ENCODE measurements at regions not wholly inside any gene's neighbourhood (a gene's known extent, or its start where the extent isn't known, plus 50 kb on each side); places are given as distances from the start of the nearest gene placed in this dataset.

DNA sequence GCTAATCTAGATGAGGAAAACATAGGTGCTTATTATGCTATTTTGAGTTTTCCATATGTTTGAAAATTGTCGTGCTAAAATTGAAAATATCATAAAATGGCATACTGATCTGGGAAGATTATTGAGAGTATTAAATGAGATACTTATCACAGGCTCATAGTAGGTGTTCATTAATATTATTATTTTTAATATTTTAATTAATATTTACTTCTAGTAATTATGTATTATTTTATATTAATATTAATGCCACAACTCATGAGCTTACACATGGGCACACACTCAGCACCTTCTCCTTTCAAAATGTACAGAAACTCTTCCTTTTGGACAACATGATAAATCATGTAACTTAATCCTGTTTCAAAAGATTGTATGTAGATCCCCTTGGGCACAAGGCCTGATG is 223.6 kb downstream of the RAB28 start:
- Histone ChIP-seq H3K4me1 (no peaks in the 10 kb centered on the region), H3K36me3 (no peaks in the 10 kb centered on the region), H3K9me3 (no peaks in the 10 kb centered on the region), H3K27ac (no peak overlapping the region), H3K4me3 (no peak overlapping the region), H3K27me3 (no peaks in the 10 kb centered on the region)
- 93 to 100% methylated on average over 1 of the region's 1 CpG for WGBS, 2 donors
- DNase-seq = no peak
- intact Hi-C loops (cut with DNase I) = no loop called here
- TF ChIP-seq CTCF (IDR thresholded peaks at IDR 0.05) (no peak), EP300 (IDR thresholded peaks at IDR 0.05) (no peak), POLR2AphosphoS5 (IDR thresholded peaks at IDR 0.05) (no peak), POLR2A (IDR thresholded peaks at IDR 0.05) (no peak)

DNA sequence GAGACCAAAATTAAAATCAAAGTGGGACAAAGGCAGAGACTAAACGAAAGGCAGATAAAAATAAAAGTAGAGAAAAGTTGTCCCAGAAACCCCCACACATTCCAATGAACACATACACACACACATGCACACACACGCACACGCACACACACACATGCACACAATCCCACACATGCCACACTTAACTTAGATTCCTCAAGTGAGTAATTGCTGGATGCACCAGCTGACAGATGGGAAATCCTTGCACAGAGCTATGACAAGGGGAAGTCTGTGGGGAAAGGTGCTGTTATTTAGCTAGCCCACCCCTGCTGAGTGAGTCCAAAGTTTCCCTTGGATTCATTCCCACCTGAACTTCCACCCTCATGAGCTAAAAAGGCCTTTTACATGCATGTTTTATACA is 233.9 kb downstream of the RAB28 start:
- 86 to 91% methylated on average over 3 of the region's 3 CpGs for WGBS, 2 donors
- Histone ChIP-seq H3K27ac (no peak overlapping the region), H3K4me1 (no peaks in the 10 kb centered on the region), H3K27me3 (no peaks in the 10 kb centered on the region), H3K4me3 (no peak overlapping the region), H3K36me3 (no peaks in the 10 kb centered on the region), H3K9me3 (peaks cover 0 to 2% (median 0%) of the 10 kb centered on the region in 4 donors)
- intact Hi-C loops (cut with DNase I) = no loop called here
- DNase-seq = no peak
- TF ChIP-seq POLR2AphosphoS5 (IDR thresholded peaks at IDR 0.05) (no peak), CTCF (IDR thresholded peaks at IDR 0.05) (no peak), POLR2A (IDR thresholded peaks at IDR 0.05) (no peak), EP300 (IDR thresholded peaks at IDR 0.05) (no peak)

DNA sequence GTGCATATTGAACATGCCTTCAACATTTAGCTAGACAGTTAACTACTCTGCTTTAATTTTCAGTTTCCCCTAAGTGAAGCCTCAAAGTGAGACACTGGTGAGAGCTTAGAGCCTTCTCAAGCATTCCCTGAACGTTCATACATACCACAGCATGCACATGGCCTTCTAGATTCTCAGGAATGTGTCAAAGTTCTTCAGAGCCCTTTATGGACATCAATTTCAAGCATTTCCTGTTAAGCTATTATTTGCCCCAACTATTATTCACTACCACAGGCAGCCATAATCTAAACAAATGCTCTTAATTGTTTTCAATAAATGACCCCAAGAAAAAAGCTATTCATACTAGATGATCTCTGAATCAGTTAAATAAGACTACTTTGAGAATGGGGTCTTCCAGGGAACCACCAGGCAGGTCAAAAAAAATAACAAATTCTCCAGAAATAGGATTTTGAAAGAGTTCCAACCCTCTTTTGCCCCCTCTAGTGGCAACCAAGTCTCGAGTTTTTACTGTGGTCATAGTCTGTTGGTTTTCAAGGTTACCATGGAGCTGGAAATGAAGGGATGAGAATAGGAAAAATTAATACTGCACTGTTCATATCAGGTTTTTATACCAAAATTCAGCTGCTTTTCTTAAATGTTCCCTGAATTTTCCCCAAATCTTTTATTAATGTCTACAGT is 235.4 kb downstream of the RAB28 start:
- TF ChIP-seq POLR2A (IDR thresholded peaks at IDR 0.05) = no peak
- no peak for TF ChIP-seq CTCF (IDR thresholded peaks at IDR 0.05)
- TF ChIP-seq EP300 (IDR thresholded peaks at IDR 0.05) = no peak
- no peak for TF ChIP-seq POLR2AphosphoS5 (IDR thresholded peaks at IDR 0.05)
- Histone ChIP-seq H3K4me1 (no peaks in the 10 kb centered on the region), H3K9me3 (peaks cover 0 to 3% (median 0%) of the 10 kb centered on the region in 4 donors), H3K27me3 (no peaks in the 10 kb centered on the region), H3K4me3 (no peak overlapping the region), H3K36me3 (no peaks in the 10 kb centered on the region), H3K27ac (no peak overlapping the region)
- intact Hi-C loops (cut with DNase I) = no loop called here
- WGBS, 2 donors = 39 to 48% methylated on average over 2 of the region's 2 CpGs
- no peak for DNase-seq

DNA sequence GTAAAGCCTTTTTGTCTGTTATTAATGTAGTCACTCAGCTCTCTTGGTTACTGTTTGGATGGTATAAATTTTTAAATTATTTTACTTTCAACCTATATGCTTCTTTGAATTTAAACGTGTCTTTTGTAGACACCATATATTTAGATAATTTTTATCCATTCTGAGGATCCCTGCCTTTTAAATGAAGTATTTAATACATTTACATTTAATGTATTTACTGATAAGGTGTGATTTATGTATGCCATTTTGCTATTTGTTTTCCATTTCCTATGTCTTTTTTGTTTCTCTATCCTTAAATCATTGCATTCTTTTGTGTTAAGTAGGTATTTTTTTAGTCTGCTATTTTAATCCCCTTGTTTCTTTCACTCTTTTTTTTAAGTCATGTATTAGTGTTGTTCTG is 238.0 kb downstream of the RAB28 start:
- no peak overlapping the region for H3K27ac ChIP-seq
- no peak for DNase-seq
- TF ChIP-seq EP300 (IDR thresholded peaks at IDR 0.05) (no peak), POLR2A (IDR thresholded peaks at IDR 0.05) (no peak), POLR2AphosphoS5 (IDR thresholded peaks at IDR 0.05) (no peak), CTCF (IDR thresholded peaks at IDR 0.05) (no peak)
- intact Hi-C loops (cut with DNase I) = no loop called here
- no peak overlapping the region for H3K4me3 ChIP-seq
- H3K36me3 ChIP-seq = no peaks in the 10 kb centered on the region
- no peaks in the 10 kb centered on the region for H3K4me1 ChIP-seq
- peaks cover 0 to 3% (median 0%) of the 10 kb centered on the region in 4 donors for H3K9me3 ChIP-seq
- 89 to 95% methylated on average over 1 of the region's 1 CpG for WGBS, 2 donors
- no peaks in the 10 kb centered on the region for H3K27me3 ChIP-seq

GRCh38 chr4:13244444-13244843 is 239.7 kb downstream of the RAB28 start:
- no peak overlapping the region for H3K27ac ChIP-seq
- no peaks in the 10 kb centered on the region for H3K4me1 ChIP-seq
- H3K4me3 ChIP-seq = no peak overlapping the region
- DNase-seq = no peak
- H3K27me3 ChIP-seq = no peaks in the 10 kb centered on the region
- WGBS, 2 donors = 44 to 63% methylated on average over 2 of the region's 2 CpGs
- H3K36me3 ChIP-seq = no peaks in the 10 kb centered on the region
- intact Hi-C loops (cut with DNase I) = no loop called here
- TF ChIP-seq EP300 (IDR thresholded peaks at IDR 0.05) (no peak), POLR2A (IDR thresholded peaks at IDR 0.05) (no peak), CTCF (IDR thresholded peaks at IDR 0.05) (no peak), POLR2AphosphoS5 (IDR thresholded peaks at IDR 0.05) (no peak)
- peaks cover 0 to 3% (median 0%) of the 10 kb centered on the region in 4 donors for H3K9me3 ChIP-seq

Data from sigmoid colon (tissue), 6 donors.